Transverse colon (tissue), 4 donors: ENCODE measurements at regions not wholly inside any gene's neighbourhood (a gene's known extent, or its start where the extent isn't known, plus 50 kb on each side); places are given as distances from the start of the nearest gene placed in this dataset.

Source experiments
- EP300 ChIP-seq: sonication (generic); formaldehyde crosslinking; IDR thresholded peaks from one replicate; pipeline ENCODE4 v1.6.1; 2017; ENCODE audit warnings: antibody characterized with exemption, low read depth
- POLR2A ChIP-seq: fragments of 450-650 bp; IDR thresholded peaks from one replicate; pipeline ENCODE4 v1.6.1; 2016; ENCODE audit warnings: antibody characterized with exemption, mild to moderate bottlenecking, moderate library complexity
- POLR2AphosphoS5 ChIP-seq, 3 donors: sonication (generic); formaldehyde crosslinking; IDR thresholded peaks; one replicate each; pipeline ENCODE4 v1.6.1; 2016; ENCODE audit warnings: antibody characterized with exemption in 3 of 3
- TF ChIP-seq, protein P1 (sequence below), 5 experiments: fragments of 200-600 bp in 3 of 5; fragments of 450-650 bp in 2 of 5; sonication (generic) in 3 of 5; IDR thresholded peaks; 1 replicate in 2 of 5; 2 replicates in 3 of 5; pipeline ENCODE4 v1.5.1; 2016 to 2017; ENCODE audit warnings: antibody characterized with exemption in 5 of 5, inconsistent platforms in 3 of 5, mild to moderate bottlenecking in 2 of 5, moderate library complexity in 1 of 5

DNA sequence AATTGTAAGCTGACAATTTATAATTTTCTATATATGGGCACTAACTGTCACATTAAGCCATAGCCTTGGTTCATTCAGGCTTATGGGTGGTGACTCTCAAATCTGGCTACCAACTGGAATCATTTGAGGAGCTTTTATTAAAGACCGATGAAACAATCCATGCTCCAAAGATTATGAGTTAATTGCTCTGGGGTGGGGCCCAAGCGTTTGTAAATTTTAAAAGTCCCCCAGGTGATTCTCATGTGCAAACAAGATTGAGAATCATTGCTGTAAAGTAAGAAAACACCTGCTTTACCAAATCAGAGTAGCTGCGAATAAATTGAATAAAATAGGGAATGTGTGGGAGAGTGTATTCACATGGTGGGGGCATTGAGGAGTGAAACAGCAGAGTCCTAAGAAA is 76.1 kb upstream of the RAB27B start:
- TF ChIP-seq, protein P1, sequence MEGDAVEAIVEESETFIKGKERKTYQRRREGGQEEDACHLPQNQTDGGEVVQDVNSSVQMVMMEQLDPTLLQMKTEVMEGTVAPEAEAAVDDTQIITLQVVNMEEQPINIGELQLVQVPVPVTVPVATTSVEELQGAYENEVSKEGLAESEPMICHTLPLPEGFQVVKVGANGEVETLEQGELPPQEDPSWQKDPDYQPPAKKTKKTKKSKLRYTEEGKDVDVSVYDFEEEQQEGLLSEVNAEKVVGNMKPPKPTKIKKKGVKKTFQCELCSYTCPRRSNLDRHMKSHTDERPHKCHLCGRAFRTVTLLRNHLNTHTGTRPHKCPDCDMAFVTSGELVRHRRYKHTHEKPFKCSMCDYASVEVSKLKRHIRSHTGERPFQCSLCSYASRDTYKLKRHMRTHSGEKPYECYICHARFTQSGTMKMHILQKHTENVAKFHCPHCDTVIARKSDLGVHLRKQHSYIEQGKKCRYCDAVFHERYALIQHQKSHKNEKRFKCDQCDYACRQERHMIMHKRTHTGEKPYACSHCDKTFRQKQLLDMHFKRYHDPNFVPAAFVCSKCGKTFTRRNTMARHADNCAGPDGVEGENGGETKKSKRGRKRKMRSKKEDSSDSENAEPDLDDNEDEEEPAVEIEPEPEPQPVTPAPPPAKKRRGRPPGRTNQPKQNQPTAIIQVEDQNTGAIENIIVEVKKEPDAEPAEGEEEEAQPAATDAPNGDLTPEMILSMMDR (IDR thresholded peaks at IDR 0.05), result no peak
- TF ChIP-seq POLR2A (no peak), POLR2AphosphoS5 (IDR thresholded peaks at IDR 0.05) (no peak), EP300 (no peak)
